ENCODE measurements at regions not wholly inside any gene's neighbourhood (a gene's known extent, or its start where the extent isn't known, plus 50 kb on each side); places are given as distances from the start of the nearest gene placed in this dataset.
"Not testable (repeated sequence)": the region's sequence is repeated elsewhere in the genome, so short reads cannot be mapped to it uniquely, and the experiment has no call there.

GRCh38 chr4:183816882-183817509 lies 88.1 kb upstream of the STOX2 start:
- no peak for DNase-seq

GRCh38 chr4:183818591-183818990 lies 86.5 kb upstream of the STOX2 start:
- not testable (repeated sequence) for DNase-seq

- no peak for DNase-seq
Measured at GRCh38 chr4:183821076-183821853, 83.8 kb upstream of the STOX2 start.

- DNase-seq: no peak
Measured at GRCh38 chr4:183823434-183823833, 81.7 kb upstream of the STOX2 start.

GRCh38 chr4:183825346-183825745 lies 79.8 kb upstream of the STOX2 start:
- DNase-seq: no peak

- no peak for DNase-seq
Measured at GRCh38 chr4:183826461-183826860, 78.6 kb upstream of the STOX2 start.

GRCh38 chr4:183828125-183828524 lies 77.0 kb upstream of the STOX2 start:
- no peak for DNase-seq

GRCh38 chr4:183828839-183829238 lies 76.3 kb upstream of the STOX2 start:
- no peak for DNase-seq

GRCh38 chr4:183830438-183830985 lies 74.6 kb upstream of the STOX2 start:
- no peak for DNase-seq

GRCh38 chr4:183831026-183831446 lies 74.1 kb upstream of the STOX2 start:
- no peak for DNase-seq

- DNase-seq: no peak
Measured at GRCh38 chr4:183831683-183832082, 73.4 kb upstream of the STOX2 start.

- DNase-seq: no peak
Measured at GRCh38 chr4:183832776-183833450, 72.2 kb upstream of the STOX2 start.

GRCh38 chr4:183834252-183834651 lies 70.9 kb upstream of the STOX2 start:
- no peak for DNase-seq

GRCh38 chr4:183837222-183837621 lies 67.9 kb upstream of the STOX2 start:
- no peak for DNase-seq

- no peak for DNase-seq
Measured at GRCh38 chr4:183838987-183839712, 66.0 kb upstream of the STOX2 start.

GRCh38 chr4:183840311-183840710 lies 64.8 kb upstream of the STOX2 start:
- DNase-seq: peak; percentile 68

GRCh38 chr4:183841001-183841400 lies 64.1 kb upstream of the STOX2 start:
- DNase-seq: no peak

- no peak for DNase-seq
Measured at GRCh38 chr4:183842129-183842528, 63.0 kb upstream of the STOX2 start.

- DNase-seq: no peak
Measured at GRCh38 chr4:183843248-183843671, 61.8 kb upstream of the STOX2 start.

GRCh38 chr4:183846951-183847350 lies 58.2 kb upstream of the STOX2 start:
- DNase-seq: no peak

GRCh38 chr4:183848805-183849204 lies 56.3 kb upstream of the STOX2 start:
- no peak for DNase-seq

- DNase-seq: no peak
Measured at GRCh38 chr4:183852910-183853547, 52.1 kb upstream of the STOX2 start.

Measured in stimulated activated CD4-positive, alpha-beta T cell treated with anti-CD3 and anti-CD28 coated beads, Interleukin-12 subunit alpha, Interleukin-12 subunit beta, amount 100 ng/mL, for 4 hours (primary cell).